Astrocyte (in vitro differentiated cells and primary cell): ENCODE measurements at regions not wholly inside any gene's neighbourhood (a gene's known extent, or its start where the extent isn't known, plus 50 kb on each side); places are given as distances from the start of the nearest gene placed in this dataset.

Experiments
- CTCF ChIP-seq: IDR thresholded peaks from 2 replicates; pipeline ENCODE4 v1.5.1; 2011; ENCODE audit warnings: low read depth, mild to moderate bottlenecking, inconsistent platforms, low read length, moderate library complexity; ENCODE audit not compliant: insufficient read depth
- EZH2 ChIP-seq: IDR thresholded peaks from 2 replicates; pipeline ENCODE4 v1.6.1; 2012; ENCODE audit warnings: mild to moderate bottlenecking, low read length, inconsistent platforms; ENCODE audit not compliant: insufficient read depth

DNA sequence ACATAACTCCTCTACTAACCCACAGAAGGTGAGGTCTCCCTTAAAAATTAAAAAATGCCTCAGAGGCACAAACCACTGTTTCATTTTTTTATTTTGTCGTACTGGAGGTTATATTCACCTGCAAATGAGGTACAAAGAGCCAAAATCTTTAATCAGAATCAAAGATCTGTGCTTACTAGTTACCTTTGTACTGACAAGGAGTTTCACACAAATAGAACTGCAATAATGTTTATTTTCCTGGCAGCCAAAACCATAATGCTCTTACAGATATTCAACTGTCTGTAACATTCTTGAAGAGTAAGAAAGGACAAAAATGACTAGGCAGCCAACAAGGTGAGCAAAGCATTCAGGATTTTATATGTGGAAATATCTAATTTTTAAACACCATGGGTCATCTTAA is 105.1 kb upstream of the NOL4 start:
- TF ChIP-seq CTCF (no peak), EZH2 (no peak)
